H1 (cell line): ENCODE measurements at regions not wholly inside any gene's neighbourhood (a gene's known extent, or its start where the extent isn't known, plus 50 kb on each side); places are given as distances from the start of the nearest gene placed in this dataset.

Experiments
- CTCF ChIA-PET: fragments of 300-600 bp; sonication (Branson Sonifier 250); formaldehyde crosslinking; loops from one replicate; lab custom pipeline; 2021; ENCODE audit not compliant: partially characterized antibody; lab: Charles Lee
- POLR2A ChIA-PET: fragments of 300-600 bp; sonication (Branson Sonifier 250); formaldehyde crosslinking; loops from one replicate; lab custom pipeline; 2021; ENCODE audit warnings: inconsistent platforms; ENCODE audit not compliant: partially characterized antibody; lab: Charles Lee
- DNase-seq, 2 experiments: peaks; one replicate each; pipeline versions ENCODE4 v3.0.0 to v3.0.0-alpha.2; 2010 to 2022; ENCODE audit warnings: low spot score in 2 of 2, low read depth in 1 of 2, mixed read lengths in 1 of 2
- FAIRE-seq: peaks from 2 replicates; lab custom pipeline; 2011; peaks lifted over from hg19 to GRCh38; lab: Jason Lieb, UNC
- H2AFZ ChIP-seq: 2 replicates; pipeline ENCODE4 v1.8.1; 2012; ENCODE audit warnings: low read length, inconsistent platforms
- H2AK5ac ChIP-seq: 2 replicates; pipeline ENCODE4 v1.6.1; 2013; ENCODE audit warnings: low read depth, low read length
- H2BK120ac ChIP-seq: replicated peaks from 2 replicates; pipeline ENCODE3; 2013; ENCODE audit warnings: low read depth, low read length, inconsistent platforms
- H2BK12ac ChIP-seq: 2 replicates; pipeline ENCODE4 v1.6.1; 2013; ENCODE audit warnings: low read depth, low read length
- H2BK15ac ChIP-seq: 2 replicates; pipeline ENCODE4 v1.6.1; 2013; ENCODE audit warnings: low read length
- H2BK20ac ChIP-seq: 2 replicates; pipeline ENCODE4 v1.6.1; 2013; ENCODE audit warnings: low read length
- H2BK5ac ChIP-seq: 2 replicates; pipeline ENCODE4 v1.6.1; 2013; ENCODE audit warnings: low read depth, low read length
- H3K14ac ChIP-seq: 2 replicates; pipeline ENCODE4 v1.6.1; 2013; ENCODE audit warnings: inconsistent platforms; ENCODE audit not compliant: insufficient read length
- H3K18ac ChIP-seq: 2 replicates; pipeline ENCODE4 v1.6.1; 2013; ENCODE audit warnings: low read length; ENCODE audit errors: extremely low read depth
- H3K23ac ChIP-seq: 2 replicates; pipeline ENCODE4 v1.6.1; 2013; ENCODE audit warnings: inconsistent platforms; ENCODE audit not compliant: insufficient read length
- H3K23me2 ChIP-seq: 2 replicates; pipeline ENCODE4 v1.6.1; 2013; ENCODE audit warnings: low read depth, low read length
- H3K27ac ChIP-seq: 2 replicates; pipeline ENCODE4 v1.6.1; 2011; ENCODE audit warnings: low read depth, low read length, inconsistent platforms
- H3K27me3 ChIP-seq, 4 experiments: replicated peaks in 1 of 4; 1 replicate in 1 of 4; 2 replicates in 3 of 4; pipeline versions ENCODE4 v1.6.1 to v1.8.1; 2011 to 2013; ENCODE audit warnings: low read length in 3 of 4, mild to moderate bottlenecking in 3 of 4, inconsistent platforms in 2 of 4, mixed read lengths in 2 of 4, moderate library complexity in 1 of 4; ENCODE audit not compliant: control insufficient read depth in 3 of 4, insufficient read depth in 3 of 4; ENCODE audit errors: extremely low read depth in 1 of 4
- H3K36me3 ChIP-seq, 4 experiments: 2 replicates each; pipeline versions ENCODE4 v1.6.1 to v1.8.1; 2011 to 2013; ENCODE audit warnings: mild to moderate bottlenecking in 4 of 4, low read length in 3 of 4, moderate library complexity in 2 of 4, control low read depth in 1 of 4, inconsistent platforms in 1 of 4; ENCODE audit not compliant: insufficient read depth in 4 of 4, control insufficient read depth in 2 of 4
- H3K4ac ChIP-seq: replicated peaks from 2 replicates; pipeline ENCODE3; 2013; ENCODE audit warnings: low read length, low read depth, mixed read lengths, inconsistent platforms; ENCODE audit not compliant: insufficient read length
- H3K4me1 ChIP-seq, 4 experiments: replicated peaks in 1 of 4; 1 replicate in 1 of 4; 2 replicates in 3 of 4; pipeline versions ENCODE4 v1.6.1 to v1.8.1; 2011 to 2013; ENCODE audit warnings: low read length in 3 of 4, inconsistent platforms in 2 of 4, mixed read lengths in 1 of 4; ENCODE audit not compliant: insufficient read depth in 4 of 4, control insufficient read depth in 3 of 4
- H3K4me2 ChIP-seq, 2 experiments: 2 replicates each; pipeline versions ENCODE4 v1.6.1 to v1.8.1; 2011 to 2013; ENCODE audit warnings: low read depth in 2 of 2, low read length in 2 of 2, control low read depth in 1 of 2, inconsistent platforms in 1 of 2, mild to moderate bottlenecking in 1 of 2; ENCODE audit not compliant: insufficient read depth in 1 of 2
- H3K4me3 ChIP-seq, 4 experiments: fragments of 200-600, 300-600 bp in 1 of 4; sonication (generic), shearing (Covaris generic), sonication (Bioruptor Twin) in 1 of 4; 2 replicates each; pipeline versions ENCODE4 v1.5.1 to v1.8.1; 2011 to 2016; ENCODE audit warnings: low read length in 4 of 4, low read depth in 3 of 4, control low read depth in 2 of 4, inconsistent platforms in 2 of 4, mild to moderate bottlenecking in 2 of 4, mixed read lengths in 1 of 4, moderate library complexity in 1 of 4; ENCODE audit not compliant: insufficient read depth in 2 of 4; ENCODE audit errors: extremely low read depth in 1 of 4
- H3K56ac ChIP-seq: replicated peaks from 2 replicates; pipeline ENCODE3; 2013; ENCODE audit warnings: low read depth, mild to moderate bottlenecking, mixed read lengths, low read length, inconsistent platforms; ENCODE audit not compliant: insufficient read length
- H3K79me1 ChIP-seq: 2 replicates; pipeline ENCODE4 v1.6.1; 2013; ENCODE audit warnings: low read depth, low read length, control low read depth
- H3K79me2 ChIP-seq, 2 experiments: 2 replicates each; pipeline versions ENCODE4 v1.6.1 to v1.8.1; 2012 to 2013; ENCODE audit warnings: low read length in 2 of 2, mild to moderate bottlenecking in 2 of 2, inconsistent platforms in 1 of 2; ENCODE audit not compliant: insufficient read depth in 2 of 2, control insufficient read depth in 1 of 2
- H3K9ac ChIP-seq, 4 experiments: replicated peaks in 1 of 4; 1 replicate in 1 of 4; 2 replicates in 3 of 4; pipeline versions ENCODE4 v1.6.1 to v1.8.1; 2011 to 2013; ENCODE audit warnings: low read depth in 3 of 4, low read length in 3 of 4, control low read depth in 2 of 4, mild to moderate bottlenecking in 2 of 4, moderate library complexity in 2 of 4, inconsistent platforms in 1 of 4; ENCODE audit errors: extremely low read depth in 1 of 4
- H3K9me3 ChIP-seq, 2 experiments: 2 replicates each; pipeline versions ENCODE4 v1.6.1 to v1.8.1; 2012 to 2013; ENCODE audit warnings: mild to moderate bottlenecking in 2 of 2, moderate library complexity in 2 of 2, control low read depth in 1 of 2, inconsistent platforms in 1 of 2, low read depth in 1 of 2, low read length in 1 of 2, mixed read lengths in 1 of 2; ENCODE audit not compliant: insufficient read depth in 2 of 2
- H4K20me1 ChIP-seq, 2 experiments: replicated peaks in 1 of 2; 2 replicates each; pipeline versions ENCODE3 to v1.8.1; 2011 to 2013; ENCODE audit warnings: inconsistent platforms in 2 of 2, low read length in 2 of 2, mild to moderate bottlenecking in 1 of 2; ENCODE audit not compliant: insufficient read depth in 2 of 2, control insufficient read depth in 1 of 2
- H4K5ac ChIP-seq: 2 replicates; pipeline ENCODE4 v1.6.1; 2013; ENCODE audit warnings: low read length, low read depth, mixed read lengths, inconsistent platforms; ENCODE audit not compliant: insufficient read length
- H4K8ac ChIP-seq: 2 replicates; pipeline ENCODE4 v1.8.0; 2013; ENCODE audit warnings: mild to moderate bottlenecking, moderate library complexity, low read length, inconsistent platforms; ENCODE audit not compliant: insufficient read depth; ENCODE audit errors: extremely low read depth
- H4K91ac ChIP-seq: replicated peaks from 2 replicates; pipeline ENCODE3; 2013; ENCODE audit warnings: low read length, mixed read lengths, inconsistent platforms; ENCODE audit not compliant: insufficient read length
- ATF3 ChIP-seq: IDR thresholded peaks from 2 replicates; pipeline ENCODE4 v1.6.1; 2011; ENCODE audit warnings: low read depth, mild to moderate bottlenecking, low read length; ENCODE audit not compliant: insufficient read depth
- BACH1 ChIP-seq: IDR thresholded peaks from 2 replicates; pipeline ENCODE4 v1.6.1; 2012; ENCODE audit warnings: low read length, improper control_type of control experiment
- FOSL1 ChIP-seq: IDR thresholded peaks from 2 replicates; pipeline ENCODE4 v1.6.1; 2011; ENCODE audit warnings: mild to moderate bottlenecking, low read depth, low read length, moderate library complexity; ENCODE audit not compliant: insufficient read depth
- HDAC6 ChIP-seq: IDR thresholded peaks from one replicate; pipeline ENCODE4 v1.7.1; 2012; ENCODE audit warnings: low read depth, mild to moderate bottlenecking, inconsistent platforms, low read length, moderate library complexity
- MAFK ChIP-seq: IDR thresholded peaks from 2 replicates; pipeline ENCODE4 v1.6.1; 2012; ENCODE audit warnings: low read depth, mild to moderate bottlenecking, improper control_type of control experiment, low read length
- POLR2AphosphoS5 ChIP-seq: IDR thresholded peaks from 2 replicates; pipeline ENCODE4 v1.6.1; 2011; ENCODE audit warnings: low read depth, low read length
- RFX5 ChIP-seq: IDR thresholded peaks from 2 replicates; pipeline ENCODE4 v1.6.1; 2011; ENCODE audit warnings: low read depth, low read length, improper control_type of control experiment, borderline replicate concordance
- SAP30 ChIP-seq: fragments of 300-600 bp; sonication (generic); IDR thresholded peaks from 2 replicates; pipeline ENCODE4 v1.7.1; 2012; ENCODE audit warnings: low read length, moderate library complexity, mild to moderate bottlenecking, inconsistent platforms; ENCODE audit not compliant: insufficient read depth, insufficient replicate concordance
- USF2 ChIP-seq: IDR thresholded peaks from 2 replicates; pipeline ENCODE4 v1.6.1; 2011; ENCODE audit warnings: low read length, improper control_type of control experiment
- YY1 ChIP-seq: IDR thresholded peaks from 2 replicates; pipeline ENCODE4 v1.6.1; 2011; ENCODE audit warnings: low read depth, mild to moderate bottlenecking, low read length
- WGBS, 2 experiments: shearing (Covaris generic) in 1 of 2; methylation state at CpG; one replicate each; pipeline versions ENCODE4 v1.1.6 to v1.1.7; 2013 to 2015; ENCODE audit warnings: low lambda C conversion rate in 2 of 2, mixed read lengths in 2 of 2, inconsistent platforms in 1 of 2, low coverage in 1 of 2, missing lambda C conversion rate in 1 of 2; ENCODE audit not compliant: insufficient replicate concordance in 2 of 2, insufficient coverage in 1 of 2, insufficient read length in 1 of 2; ENCODE audit errors: extremely low coverage in 1 of 2, missing lambda C conversion rate in 1 of 2; 5-methylcytosine and 5-hydroxymethylcytosine counted together

- Histone ChIP-seq H2AFZ (no peak overlapping the region), H3K36me3 (no peaks in the 10 kb centered on the region), H2BK12ac (no peak overlapping the region), H3K56ac (no peak overlapping the region), H3K27ac (no peak overlapping the region), H3K79me2 (no peaks in the 10 kb centered on the region), H2BK20ac (no peak overlapping the region), H3K18ac (no peak overlapping the region), H3K27me3 (no peaks in the 10 kb centered on the region; a peak in 1 of 7 replicates), H3K23ac (no peak overlapping the region), H2BK15ac (no peak overlapping the region), H3K79me1 (peaks cover 1% of the 10 kb centered on the region), H3K4ac (no peak overlapping the region), H2BK5ac (no peak overlapping the region), H4K8ac (no peak overlapping the region), H3K9ac (no peak overlapping the region), H4K91ac (no peak overlapping the region), H3K4me2 (no peak overlapping the region), H4K5ac (no peak overlapping the region), H3K4me1 (peaks cover 0 to 2% (median 0%) of the 10 kb centered on the region in 4 experiments; a peak in 2 of 7 replicates), H4K20me1 (peaks cover 3 to 9% of the 10 kb centered on the region in 2 experiments), H3K23me2 (0 out of 2 replicates have a peak, but pooled peaks cover under 1% of the 10 kb centered on the region), H3K9me3 (no peaks in the 10 kb centered on the region), H2BK120ac (no peak overlapping the region), H2AK5ac (no peak overlapping the region), H3K4me3 (no peak overlapping the region), H3K14ac (no peak overlapping the region)
- ChIA-PET CTCF (interaction anchor here (0.7 to 2.7 kb wide), 4 partner anchors 11 to 268 kb away, joined by 3 to 11 read pairs (median 4); no protein-coding TSS in a partner anchor), POLR2A (no interaction called here)
- no peak for TF ChIP-seq YY1
- TF ChIP-seq SAP30: no peak
- TF ChIP-seq RFX5: no peak
- no peak for TF ChIP-seq BACH1
- no peak for TF ChIP-seq MAFK
- TF ChIP-seq HDAC6: no peak
- TF ChIP-seq FOSL1: no peak
- no peak for TF ChIP-seq POLR2AphosphoS5
- TF ChIP-seq ATF3: no peak
- no peak for TF ChIP-seq USF2
- DNase-seq: no peak
- WGBS, 2 experiments: 88% methylated on average over 26 of the region's 35 CpGs; no CpG with 5 or more reads in 1 of the 2 experiments
- FAIRE-seq: no peak
Measured at GRCh38 chr22:48707763-48708557, 1119.7 kb downstream of the BRD1 start.
